Muscle of leg (tissue), 3 donors: ENCODE measurements at regions not wholly inside any gene's neighbourhood (a gene's known extent, or its start where the extent isn't known, plus 50 kb on each side); places are given as distances from the start of the nearest gene placed in this dataset.

Source experiments
- DNase-seq: peaks from one replicate; pipeline ENCODE4 v3.0.0; 2013
- H3K27ac ChIP-seq: one replicate; pipeline ENCODE4 v1.5.1; 2013; ENCODE audit warnings: mild to moderate bottlenecking, low read length, control low read depth
- H3K27me3 ChIP-seq: one replicate; pipeline ENCODE4 v1.6.1; 2013; ENCODE audit warnings: low read length; ENCODE audit not compliant: control insufficient read depth, insufficient read depth
- H3K36me3 ChIP-seq: one replicate; pipeline ENCODE4 v1.6.1; 2013; ENCODE audit warnings: low read length; ENCODE audit not compliant: control insufficient read depth, insufficient read depth
- H3K4me1 ChIP-seq: one replicate; pipeline ENCODE4 v1.6.1; 2013; ENCODE audit warnings: low read length; ENCODE audit not compliant: control insufficient read depth, insufficient read depth
- H3K4me3 ChIP-seq: one replicate; pipeline ENCODE4 v1.5.1; 2013; ENCODE audit warnings: low read length, control low read depth
- H3K9me3 ChIP-seq: replicated peaks from 2 replicates; pipeline ENCODE4 v1.6.1; 2013; ENCODE audit warnings: low read depth, low read length; ENCODE audit not compliant: control insufficient read depth
- WGBS: methylation state at CpG from one replicate; pipeline ENCODE4 v1.1.5; 2013; ENCODE audit warnings: missing lambda C conversion rate; ENCODE audit not compliant: insufficient coverage; 5-methylcytosine and 5-hydroxymethylcytosine counted together

- Histone ChIP-seq H3K27me3 (peaks cover 2% of the 10 kb centered on the region), H3K9me3 (no peaks in the 10 kb centered on the region), H3K36me3 (no peaks in the 10 kb centered on the region), H3K4me1 (peaks cover 6% of the 10 kb centered on the region), H3K4me3 (no peak overlapping the region), H3K27ac (no peak overlapping the region)
- WGBS: no CpG with 5 or more reads among the region's 1 CpG
- DNase-seq: no peak
Measured at GRCh38 chr2:64793701-64794100, 140.0 kb upstream of the SERTAD2 start.

GRCh38 chr2:64794426-64794995 is 140.8 kb upstream of the SERTAD2 start:
- no peaks in the 10 kb centered on the region for H3K36me3 ChIP-seq
- peaks cover 6% of the 10 kb centered on the region for H3K4me1 ChIP-seq
- H3K27me3 ChIP-seq: peaks cover 2% of the 10 kb centered on the region
- WGBS: no CpG with 5 or more reads among the region's 6 CpGs
- no peak overlapping the region for H3K4me3 ChIP-seq
- H3K27ac ChIP-seq: no peak overlapping the region
- H3K9me3 ChIP-seq: no peaks in the 10 kb centered on the region
- DNase-seq: no peak

DNA sequence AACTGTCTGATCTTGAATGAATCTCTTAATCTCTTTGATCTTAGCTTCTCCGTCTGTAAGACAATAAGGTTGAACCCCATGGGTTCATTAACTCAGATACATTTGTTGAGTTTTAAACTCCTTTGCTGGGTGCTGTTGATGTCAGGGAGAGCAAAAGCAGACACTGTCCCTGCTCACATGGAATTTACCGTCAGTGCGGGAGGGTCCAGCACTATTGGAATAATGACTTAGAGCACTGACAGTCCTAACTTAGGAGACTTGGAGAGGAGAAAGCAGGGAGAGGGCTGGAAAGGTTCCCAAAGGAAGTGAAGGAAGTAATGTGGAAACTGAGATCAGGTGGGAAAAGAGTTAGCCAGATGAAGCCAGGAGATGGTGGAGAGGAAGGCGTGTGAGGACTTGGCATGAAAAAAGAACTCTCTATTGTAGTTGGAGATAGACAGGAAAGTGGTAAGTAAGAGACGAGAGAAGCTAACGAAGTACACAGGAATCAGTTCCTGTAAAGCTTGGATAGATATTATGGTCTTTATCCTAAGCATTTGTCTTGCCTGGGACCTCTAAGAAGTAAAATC is 141.4 kb upstream of the SERTAD2 start:
- H3K4me3 ChIP-seq: no peak overlapping the region
- no peak overlapping the region for H3K27ac ChIP-seq
- no peaks in the 10 kb centered on the region for H3K36me3 ChIP-seq
- H3K27me3 ChIP-seq: peaks cover 2% of the 10 kb centered on the region
- DNase-seq: no peak
- 45% methylated on average over 4 of the region's 6 CpGs for WGBS
- peaks cover 12% of the 10 kb centered on the region for H3K4me1 ChIP-seq
- no peaks in the 10 kb centered on the region for H3K9me3 ChIP-seq

- DNase-seq: no peak
- no peaks in the 10 kb centered on the region for H3K36me3 ChIP-seq
- peaks cover 14% of the 10 kb centered on the region for H3K4me1 ChIP-seq
- no peaks in the 10 kb centered on the region for H3K9me3 ChIP-seq
- H3K27me3 ChIP-seq: peaks cover 2% of the 10 kb centered on the region
- H3K4me3 ChIP-seq: no peak overlapping the region
- 61% methylated on average over 5 of the region's 6 CpGs for whole genome bisulfite sequencing
- H3K27ac ChIP-seq: no peak overlapping the region
Measured at GRCh38 chr2:64796926-64797325, 143.2 kb upstream of the SERTAD2 start.

DNA sequence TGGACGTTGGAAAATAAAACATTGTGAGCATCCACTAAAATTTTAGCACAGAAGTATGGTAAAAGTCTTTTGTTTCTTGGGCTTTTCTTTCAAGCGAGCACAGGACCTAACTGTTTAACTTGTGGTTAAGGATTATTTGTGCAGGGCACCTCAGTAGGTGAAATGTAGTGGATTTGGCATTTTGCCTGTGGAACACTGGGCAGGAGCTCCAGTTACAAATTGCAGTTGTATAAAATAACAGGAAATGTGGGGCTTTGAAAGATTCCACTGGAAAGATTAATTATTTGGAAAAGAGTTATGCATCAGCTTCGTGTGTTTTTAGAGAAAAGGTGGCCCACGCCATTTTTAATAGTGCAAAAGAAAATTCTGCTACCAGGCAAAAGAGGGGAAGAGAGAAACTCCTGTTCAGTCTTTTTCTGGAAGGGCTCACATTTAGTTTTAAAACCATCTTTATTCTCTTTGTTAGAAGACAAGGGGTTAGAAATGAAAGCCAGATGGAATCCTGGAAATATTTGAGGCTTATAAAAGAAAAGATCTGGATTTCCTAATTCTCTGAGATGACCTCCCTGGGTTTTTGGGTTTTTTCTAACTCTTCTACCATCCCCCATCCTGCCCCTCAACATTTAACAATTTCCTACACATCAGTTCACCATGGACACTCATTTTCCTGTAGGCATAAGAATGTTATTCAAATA is 144.3 kb upstream of the SERTAD2 start:
- Histone ChIP-seq H3K9me3 (no peaks in the 10 kb centered on the region), H3K4me3 (no peak overlapping the region), H3K36me3 (no peaks in the 10 kb centered on the region), H3K27me3 (peaks cover 2% of the 10 kb centered on the region), H3K4me1 (peaks cover 14% of the 10 kb centered on the region), H3K27ac (no peak overlapping the region)
- WGBS: 49% methylated on average over 2 of the region's 4 CpGs
- DNase-seq: peak; percentile 23

- Histone ChIP-seq H3K4me1 (peaks cover 14% of the 10 kb centered on the region), H3K4me3 (no peak overlapping the region), H3K9me3 (no peaks in the 10 kb centered on the region), H3K27ac (peak overlapping the region; percentile 13), H3K36me3 (no peaks in the 10 kb centered on the region), H3K27me3 (peaks cover 2% of the 10 kb centered on the region)
- WGBS: 83% methylated on average over 1 of the region's 4 CpGs
- peak; percentile 50 for DNase-seq
Measured at GRCh38 chr2:64799592-64800252, 146.0 kb upstream of the SERTAD2 start.

DNA sequence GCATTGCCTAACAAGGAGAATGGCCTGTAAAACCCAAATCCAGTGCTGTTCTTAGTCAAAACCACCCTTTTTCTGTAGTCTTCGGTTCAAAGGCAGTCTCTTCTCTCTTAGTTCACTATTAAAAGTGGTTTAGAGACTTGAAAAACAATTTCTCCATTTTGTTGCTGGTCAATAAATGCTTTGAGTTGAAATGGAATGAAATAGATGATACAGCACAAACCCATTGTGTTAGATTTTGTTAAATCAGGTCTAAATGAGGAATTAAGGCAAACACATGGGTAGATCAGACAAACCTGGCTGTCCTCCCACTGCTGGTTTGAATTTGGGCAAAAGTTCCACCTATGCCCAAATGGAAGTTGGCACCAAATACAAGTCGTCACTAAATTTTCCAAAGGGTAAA is 150.1 kb upstream of the SERTAD2 start:
- no peaks in the 10 kb centered on the region for H3K36me3 ChIP-seq
- WGBS: no CpG with 5 or more reads among the region's 2 CpGs
- no peak overlapping the region for H3K27ac ChIP-seq
- H3K4me1 ChIP-seq: peaks cover 15% of the 10 kb centered on the region
- H3K4me3 ChIP-seq: no peak overlapping the region
- DNase-seq: no peak
- H3K9me3 ChIP-seq: no peaks in the 10 kb centered on the region
- H3K27me3 ChIP-seq: peaks cover 1% of the 10 kb centered on the region

- no peaks in the 10 kb centered on the region for H3K36me3 ChIP-seq
- no peak for DNase-seq
- no peak overlapping the region for H3K27ac ChIP-seq
- H3K9me3 ChIP-seq: no peaks in the 10 kb centered on the region
- no peak overlapping the region for H3K4me3 ChIP-seq
- peaks cover 2% of the 10 kb centered on the region for H3K27me3 ChIP-seq
- 100% methylated on average over 1 of the region's 3 CpGs for WGBS
- peaks cover 13% of the 10 kb centered on the region for H3K4me1 ChIP-seq
Measured at GRCh38 chr2:64804651-64805050, 150.9 kb upstream of the SERTAD2 start.

GRCh38 chr2:64807417-64807816 is 153.7 kb upstream of the SERTAD2 start:
- no peaks in the 10 kb centered on the region for H3K9me3 ChIP-seq
- H3K27ac ChIP-seq: no peak overlapping the region
- no peak for DNase-seq
- H3K4me3 ChIP-seq: no peak overlapping the region
- WGBS: 82% methylated on average over 3 of the region's 4 CpGs
- H3K27me3 ChIP-seq: peaks cover 2% of the 10 kb centered on the region
- no peaks in the 10 kb centered on the region for H3K36me3 ChIP-seq
- H3K4me1 ChIP-seq: peaks cover 6% of the 10 kb centered on the region

GRCh38 chr2:64808092-64808491 is 154.4 kb upstream of the SERTAD2 start:
- 83% methylated on average over 1 of the region's 2 CpGs for WGBS

More at GRCh38 chr2:64808092-64808491, 154.4 kb upstream of the SERTAD2 start:
- Histone ChIP-seq H3K4me1 (peaks cover 6% of the 10 kb centered on the region), H3K4me3 (no peak overlapping the region), H3K36me3 (no peaks in the 10 kb centered on the region), H3K9me3 (no peaks in the 10 kb centered on the region), H3K27me3 (peaks cover 2% of the 10 kb centered on the region), H3K27ac (no peak overlapping the region)
- DNase-seq: no peak
